GM19025 (cell line): ENCODE measurements at regions not wholly inside any gene's neighbourhood (a gene's known extent, or its start where the extent isn't known, plus 50 kb on each side); places are given as distances from the start of the nearest gene placed in this dataset.
"Not testable (repeated sequence)": the region's sequence is repeated elsewhere in the genome, so short reads cannot be mapped to it uniquely, and the experiment has no call there.

ENCODE experiments used
- ATAC-seq: cut with Tn5 transposase; IDR thresholded peaks from one replicate; pipeline ENCODE4 v1.9.1; 2021; ENCODE audit warnings: mild to moderate bottlenecking, low read depth, moderate library complexity; ENCODE audit not compliant: unreplicated experiment

GRCh38 chr1:146729642-146730344, 208.3 kb upstream of the NBPF12 start:
- not testable (repeated sequence) for ATAC-seq

DNA sequence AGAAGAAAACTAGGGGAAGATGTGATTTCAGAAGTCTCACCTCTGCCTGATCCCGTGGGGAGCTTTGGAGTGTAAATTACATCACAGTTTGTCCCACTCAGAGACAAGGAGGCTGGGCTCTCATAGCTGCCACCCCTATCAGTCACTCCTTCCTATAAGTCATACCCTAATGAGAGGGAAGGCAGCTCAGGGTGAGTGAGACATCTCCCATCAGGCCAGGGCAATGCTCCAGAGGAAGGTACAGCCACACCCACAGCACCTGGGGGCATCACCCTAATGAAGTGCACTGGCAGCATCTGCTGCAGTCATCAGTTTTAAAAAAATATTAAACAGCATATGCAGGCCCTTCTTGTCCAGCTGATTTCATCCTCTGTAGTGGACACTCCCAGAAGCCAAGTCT, 223.1 kb upstream of the NBPF12 start:
- not testable (repeated sequence) for ATAC-seq

DNA sequence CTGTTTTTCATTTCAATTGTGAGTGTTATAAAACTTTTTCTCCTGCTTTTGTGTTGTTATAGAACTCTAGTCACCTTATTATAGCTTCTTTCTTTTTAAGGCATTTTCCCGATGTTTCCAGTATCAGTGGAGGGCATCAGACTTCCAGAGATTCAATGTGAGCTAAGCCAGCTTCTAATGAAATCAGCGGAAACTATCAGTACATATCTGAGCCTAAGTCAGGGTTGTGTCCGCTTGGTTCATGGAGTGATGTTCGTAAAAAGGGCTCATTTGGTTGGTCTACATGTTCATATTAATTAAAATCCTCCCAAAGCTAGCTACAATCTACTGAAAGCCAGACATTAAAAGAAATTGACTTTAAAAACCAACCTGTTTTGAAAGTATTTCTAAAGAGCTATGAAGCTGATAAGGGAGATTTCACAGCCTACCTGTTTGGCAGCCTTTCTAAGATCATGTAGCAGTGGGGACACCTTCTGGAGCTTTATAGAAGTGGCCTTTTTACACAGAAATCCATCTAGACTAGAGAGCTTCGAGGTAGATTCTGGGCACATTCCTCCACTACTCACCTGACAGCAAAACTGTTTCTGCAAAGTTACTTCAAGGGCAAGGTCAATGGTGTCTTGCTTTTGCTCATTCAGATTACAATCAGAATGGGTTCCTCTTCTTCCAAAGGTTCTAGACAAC, 227.1 kb upstream of the NBPF12 start:
- ATAC-seq: not testable (repeated sequence)

DNA sequence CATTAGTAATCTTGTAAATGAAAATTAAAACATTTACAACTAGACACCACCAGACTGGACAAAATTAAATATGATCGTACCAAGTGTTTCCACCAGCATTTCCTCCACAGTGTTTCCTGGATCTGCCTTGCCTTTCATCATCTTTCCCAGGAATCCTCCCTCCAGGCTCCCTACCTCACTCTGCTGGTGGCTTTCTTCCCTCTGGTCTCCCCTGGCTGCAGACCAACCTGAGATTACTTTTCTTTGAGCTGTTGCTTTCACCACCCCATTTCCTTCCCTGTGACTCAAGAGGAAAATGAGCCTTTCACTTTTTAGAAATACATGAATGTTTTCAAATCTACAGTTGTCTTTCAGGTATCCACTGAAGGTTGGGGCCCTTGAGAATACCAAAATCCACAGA, 228.8 kb upstream of the NBPF12 start:
- ATAC-seq: not testable (repeated sequence)

DNA sequence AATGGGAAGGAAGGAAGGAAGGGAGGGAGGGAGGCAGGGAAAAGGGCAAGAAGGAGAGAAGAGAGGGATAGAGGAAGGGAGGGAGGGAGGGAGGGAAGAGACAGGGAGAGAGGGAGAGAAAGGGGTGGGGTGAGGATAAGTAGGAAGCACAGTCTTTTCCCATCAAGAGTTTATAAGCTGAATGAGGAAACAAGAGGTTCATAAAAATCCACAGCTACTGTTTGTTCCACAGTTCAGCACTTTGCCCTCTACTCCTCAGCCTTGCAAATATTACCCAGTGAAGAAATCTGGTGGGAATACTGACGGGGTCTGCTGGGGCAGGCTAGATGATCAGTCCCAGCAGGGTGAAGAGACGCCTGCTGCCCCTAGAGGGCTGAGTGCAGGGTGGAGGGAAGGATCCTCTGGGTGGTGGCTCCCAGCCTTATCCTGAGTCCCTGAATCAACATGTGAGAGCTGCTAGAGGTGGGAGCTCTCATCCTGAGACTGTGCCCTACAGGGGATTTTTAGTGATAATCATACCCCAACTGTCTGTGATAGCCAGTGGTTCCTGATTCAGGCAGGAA, 233.9 kb upstream of the NBPF12 start:
- not testable (repeated sequence) for ATAC-seq

GRCh38 chr1:146701320-146701719, 236.8 kb upstream of the NBPF12 start:
- not testable (repeated sequence) for ATAC-seq

DNA sequence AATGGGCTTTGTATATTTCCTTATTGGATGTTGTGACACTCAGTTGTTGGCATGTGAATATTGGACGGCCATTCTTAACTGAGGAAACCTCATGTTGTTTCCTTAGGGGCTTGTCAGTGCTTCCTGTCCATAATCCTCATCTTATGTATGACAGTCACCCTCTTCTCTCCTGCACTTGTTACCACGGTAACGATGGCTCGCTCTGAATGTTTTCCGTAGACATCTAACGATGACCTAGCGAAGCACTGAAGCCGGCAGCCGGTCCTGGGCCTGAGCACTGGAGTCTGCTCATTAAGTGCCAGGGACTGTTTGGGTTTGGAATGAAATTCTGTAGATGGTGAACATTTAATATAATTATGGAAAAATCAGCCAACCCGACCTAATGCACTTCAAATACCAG, 242.7 kb upstream of the NBPF12 start:
- not testable (repeated sequence) for ATAC-seq

GRCh38 chr1:146691798-146692197, 246.3 kb upstream of the NBPF12 start:
- not testable (repeated sequence) for ATAC-seq

GRCh38 chr1:146688893-146689292, 249.2 kb upstream of the NBPF12 start:
- ATAC-seq: not testable (repeated sequence)

DNA sequence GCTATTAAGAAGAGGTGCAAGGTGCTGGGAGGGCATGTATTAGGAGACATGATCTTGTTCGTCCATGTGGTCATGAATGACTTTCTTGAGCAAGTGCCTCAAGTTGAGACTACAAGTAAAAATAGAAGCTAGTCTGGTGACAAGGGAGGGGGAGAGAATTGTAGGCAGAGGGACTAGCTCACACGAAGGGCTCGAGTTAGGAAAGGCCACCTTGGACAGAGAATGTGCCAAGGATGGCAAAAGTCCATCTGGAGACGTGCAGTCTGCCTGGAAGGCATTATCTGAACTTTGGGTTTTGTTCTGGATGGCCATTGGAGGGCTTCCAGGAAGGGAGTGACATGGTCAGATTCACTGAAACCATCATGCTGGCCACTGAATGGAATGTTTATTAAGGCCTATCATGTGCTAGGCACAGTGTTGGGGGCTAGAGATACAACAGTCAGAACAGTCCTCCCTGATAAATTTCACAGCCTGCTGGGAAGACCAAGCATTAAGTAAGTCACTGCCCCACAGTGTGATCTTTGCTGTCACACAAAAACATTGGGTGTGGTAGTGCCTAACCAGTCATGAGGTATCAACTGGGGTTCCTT, 251.3 kb upstream of the NBPF12 start:
- ATAC-seq: not testable (repeated sequence)

DNA sequence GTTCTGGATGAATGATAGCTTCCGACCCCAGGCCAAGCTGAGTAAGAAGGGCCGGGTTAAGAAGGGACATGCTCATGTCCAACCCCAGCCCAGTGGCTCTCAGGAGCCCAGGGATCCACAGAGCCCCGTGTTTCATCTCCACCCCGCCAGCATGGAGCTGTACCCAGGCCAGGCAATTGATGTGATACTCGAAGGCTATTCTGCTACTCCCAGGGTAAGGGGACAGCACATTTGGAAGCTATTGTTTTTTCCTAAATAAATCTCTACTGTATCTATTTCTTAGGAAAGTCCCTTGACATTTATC, 255.0 kb upstream of the NBPF12 start:
- not testable (repeated sequence) for ATAC-seq

GRCh38 chr1:146682227-146683125, 255.6 kb upstream of the NBPF12 start:
- ATAC-seq: not testable (repeated sequence)

DNA sequence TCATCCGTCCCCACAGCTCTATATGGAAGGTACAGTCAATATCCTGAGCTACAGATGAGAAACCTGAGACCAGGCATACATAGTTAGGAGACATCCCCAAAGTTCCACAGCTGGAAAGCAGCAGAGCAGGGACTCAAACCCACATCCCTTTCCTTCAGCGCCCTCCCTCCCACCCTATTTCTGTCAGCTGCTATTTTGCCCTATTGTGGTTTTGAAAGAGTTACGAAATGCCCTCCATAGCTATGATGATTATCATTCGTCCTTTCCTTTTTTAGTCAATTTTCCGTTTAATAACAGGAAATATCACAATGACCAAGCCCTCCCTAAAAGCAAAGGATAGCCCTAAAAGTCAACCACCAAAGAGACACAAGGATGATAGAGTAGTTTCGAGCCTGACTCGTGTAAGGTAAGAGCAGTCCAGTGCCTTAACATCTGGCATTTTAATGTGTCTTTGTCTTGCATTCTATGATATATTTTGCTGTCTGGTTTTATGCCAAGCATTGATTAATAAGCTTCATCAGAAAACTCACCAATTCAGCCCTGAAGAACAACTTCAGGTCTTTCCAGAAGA, 264.3 kb upstream of the NBPF12 start:
- not testable (repeated sequence) for ATAC-seq

- ATAC-seq: not testable (repeated sequence)
Observed at GRCh38 chr1:146672608-146673007, 265.5 kb upstream of the NBPF12 start.

- ATAC-seq: not testable (repeated sequence)
Observed at GRCh38 chr1:146671588-146671987, 266.5 kb upstream of the NBPF12 start.

DNA sequence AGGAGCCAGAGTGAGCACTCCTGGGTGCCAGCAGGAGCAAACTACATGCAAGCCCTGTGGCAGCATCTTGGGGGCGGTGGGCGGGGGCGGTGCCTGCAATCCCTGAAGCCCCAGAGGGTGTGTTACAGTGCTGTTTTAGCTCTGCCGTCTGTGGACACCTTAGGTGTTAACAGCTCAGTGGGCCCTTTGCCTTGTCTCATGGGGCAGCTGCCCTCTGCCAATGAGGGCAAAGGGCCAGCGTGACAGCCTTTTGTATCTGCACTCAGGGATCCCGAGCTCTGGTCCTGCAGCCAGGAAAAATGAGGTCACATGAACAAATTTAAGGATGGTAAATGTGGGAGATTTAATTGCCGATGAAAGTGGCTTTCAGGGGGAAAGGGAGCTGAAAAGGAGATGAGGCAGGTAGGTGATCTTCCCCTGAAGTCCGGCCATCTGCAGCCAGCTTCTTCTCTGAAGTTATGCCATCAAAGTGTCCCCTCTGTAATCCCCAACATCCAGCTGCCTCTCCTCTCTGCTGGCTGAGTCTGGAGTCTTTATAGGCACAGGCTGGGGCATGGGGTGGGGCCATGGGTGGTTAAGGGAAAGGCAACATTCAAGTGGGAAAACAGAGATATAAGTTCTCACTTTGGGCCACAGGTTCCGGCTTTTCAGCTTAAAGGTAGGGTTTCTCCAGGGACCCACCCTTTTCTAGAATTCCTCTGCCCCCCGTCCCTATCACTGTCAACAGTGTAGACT, 267.1 kb upstream of the NBPF12 start:
- ATAC-seq: not testable (repeated sequence)

DNA sequence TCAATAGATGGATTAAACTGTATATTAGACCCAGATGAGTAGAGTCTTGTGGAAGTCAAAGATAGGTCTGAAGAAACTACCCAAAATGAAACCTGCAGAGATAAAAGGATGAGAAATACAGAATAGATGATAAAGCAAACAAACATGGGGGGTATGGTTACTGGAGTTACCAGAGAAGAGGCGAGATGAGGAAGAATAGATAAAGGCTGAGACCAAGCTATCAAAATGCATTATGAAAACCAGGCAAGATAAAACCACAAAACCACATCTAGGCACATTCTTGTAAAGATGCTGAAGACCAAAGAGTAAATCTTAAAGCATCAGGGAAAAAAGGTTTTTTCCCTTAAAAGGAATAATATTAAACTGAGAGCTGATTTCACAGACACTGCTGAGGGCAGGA, 271.8 kb upstream of the NBPF12 start:
- not testable (repeated sequence) for ATAC-seq

- ATAC-seq: not testable (repeated sequence)
Observed at GRCh38 chr1:146660242-146660641, 277.9 kb upstream of the NBPF12 start.

DNA sequence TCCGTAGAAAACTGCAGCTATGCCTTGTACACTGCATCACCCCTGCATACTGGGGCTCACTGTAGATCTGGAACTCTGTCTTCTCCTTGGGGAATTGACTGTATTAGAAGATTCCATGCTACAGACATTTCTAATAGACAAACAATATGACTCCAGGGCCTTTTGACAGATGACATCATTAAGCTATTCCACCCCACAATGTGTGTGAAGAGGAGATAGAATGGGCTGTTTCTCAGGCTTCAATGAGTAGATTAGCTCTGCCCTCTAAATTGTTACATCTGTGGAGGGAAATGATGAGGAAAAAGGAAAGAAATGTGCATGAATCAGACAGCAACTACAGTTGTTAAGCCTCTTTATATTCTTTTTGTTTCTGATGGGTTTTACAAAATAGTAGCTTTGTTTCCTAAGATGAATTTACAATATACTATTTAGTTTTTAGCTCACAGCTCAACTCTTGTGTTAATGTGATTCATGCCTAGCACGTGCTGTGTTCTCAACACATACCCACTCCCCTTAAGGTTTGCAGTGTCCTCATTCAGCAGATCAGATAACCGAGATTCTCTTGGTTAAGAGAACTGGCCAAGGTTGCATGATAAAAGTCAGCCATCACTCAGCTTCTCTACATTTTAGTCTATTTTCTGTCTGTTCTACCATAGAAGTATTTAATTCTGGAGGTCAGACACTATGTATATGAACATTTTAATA, 281.6 kb upstream of the NBPF12 start:
- not testable (repeated sequence) for ATAC-seq
